A549 (cell line): ENCODE measurements at regions not wholly inside any gene's neighbourhood (a gene's known extent, or its start where the extent isn't known, plus 50 kb on each side); places are given as distances from the start of the nearest gene placed in this dataset.
"Not testable (repeated sequence)": the region's sequence is repeated elsewhere in the genome, so short reads cannot be mapped to it uniquely, and the experiment has no call there.

Experiments used
- ATAC-seq, 2 experiments: fragments of 200-7000 bp in 1 of 2; fragments of >200 bp in 1 of 2; cut with Nextera tagmentation in 1 of 2; cut with Tn5 transposase in 1 of 2; 3 replicates each; pipeline versions ENCODE4 v1.8.0 to v1.9.1; 2018 to 2020; ENCODE audit warnings: mild to moderate bottlenecking in 1 of 2, moderate library complexity in 1 of 2
- CTCF ChIA-PET: fragments of 300-600 bp; sonication (Branson Sonifier 250); formaldehyde crosslinking; extraction: SDS; loops from one replicate; lab custom pipeline; 2021; ENCODE audit warnings: antibody characterized with exemption, inconsistent platforms; lab: Yijun Ruan, JAX
- POLR2A ChIA-PET: fragments of 350-600 bp; formaldehyde crosslinking; extraction: SDS; loops from one replicate; lab custom pipeline; 2021; ENCODE audit warnings: antibody characterized with exemption, inconsistent platforms; lab: Yijun Ruan, JAX
- DNase-seq, 2 experiments: peaks; one replicate each; pipeline versions ENCODE4 v3.0.0 to v3.0.0-alpha.2; 2011 to 2016; ENCODE audit warnings: low read depth in 1 of 2, low spot score in 1 of 2
- FAIRE-seq: peaks from 2 replicates; lab custom pipeline; 2011; peaks lifted over from hg19 to GRCh38; lab: Jason Lieb, UNC
- H3K27ac ChIP-seq, 2 experiments: fragments of >200 bp; sonication (Bioruptor Twin); formaldehyde crosslinking; 3 replicates each; pipeline ENCODE4 v1.5.1; 2016 to 2017
- H3K4me1 ChIP-seq: fragments of >200 bp; sonication (Bioruptor Twin); formaldehyde crosslinking; 3 replicates; pipeline ENCODE4 v1.6.1; 2016
- H3K4me2 ChIP-seq: fragments of >200 bp; sonication (Bioruptor Twin); formaldehyde crosslinking; 3 replicates; pipeline ENCODE4 v1.6.1; 2016
- H3K4me3 ChIP-seq: fragments of >200 bp; sonication (Bioruptor Twin); formaldehyde crosslinking; 3 replicates; pipeline ENCODE4 v1.5.1; 2016
- H3K9me3 ChIP-seq: fragments of >200 bp; sonication (Bioruptor Twin); formaldehyde crosslinking; 3 replicates; pipeline ENCODE4 v1.6.1; 2016
- WGBS: methylation state at CpG from one replicate; pipeline ENCODE4 v1.1.6; 2017; ENCODE audit errors: missing lambda C conversion rate; 5-methylcytosine and 5-hydroxymethylcytosine counted together

DNA sequence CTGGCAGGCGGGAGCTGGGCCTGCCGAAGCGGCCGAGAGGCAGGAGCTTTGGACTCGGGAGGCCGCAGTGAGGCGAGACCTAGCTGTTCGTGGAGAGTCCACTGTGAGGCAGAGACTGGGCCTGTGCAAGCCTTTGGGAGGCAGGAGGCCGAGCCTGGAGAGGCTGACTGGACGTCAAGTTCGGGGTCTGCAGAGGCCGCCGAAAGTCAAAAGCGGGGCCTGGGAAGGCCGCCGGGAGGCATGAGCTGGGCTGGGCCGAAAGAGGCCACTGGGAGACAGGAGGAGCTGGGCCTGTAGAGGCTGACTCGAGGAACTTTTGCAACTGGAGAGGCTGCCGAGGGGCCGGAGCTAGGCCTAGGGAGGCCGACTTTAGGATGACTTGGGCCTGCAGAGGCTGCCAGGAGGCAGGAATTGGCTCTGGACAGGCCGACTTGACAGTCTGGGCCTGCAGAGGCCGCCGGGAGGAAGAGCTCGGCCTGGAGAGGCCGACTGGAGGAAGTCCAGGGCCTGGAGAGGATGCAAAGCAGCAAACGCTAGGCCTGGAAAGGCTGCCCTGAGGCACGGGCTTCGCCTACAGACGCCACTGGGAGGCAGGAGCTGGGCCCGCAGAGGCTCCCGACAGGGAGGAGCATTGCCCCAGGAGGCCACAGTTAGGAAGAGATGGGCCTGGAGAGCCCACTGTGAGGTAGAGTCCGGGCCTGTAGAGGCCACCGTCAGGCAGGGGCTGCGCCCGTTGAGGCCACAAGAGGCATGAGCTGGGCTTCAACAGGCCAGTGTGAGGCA is 304.0 kb downstream of the ZNF479 start:
- FAIRE-seq, H3K9me3 ChIP-seq: not testable (repeated sequence)
- 42% methylated on average over 28 of the region's 36 CpGs for WGBS

DNA sequence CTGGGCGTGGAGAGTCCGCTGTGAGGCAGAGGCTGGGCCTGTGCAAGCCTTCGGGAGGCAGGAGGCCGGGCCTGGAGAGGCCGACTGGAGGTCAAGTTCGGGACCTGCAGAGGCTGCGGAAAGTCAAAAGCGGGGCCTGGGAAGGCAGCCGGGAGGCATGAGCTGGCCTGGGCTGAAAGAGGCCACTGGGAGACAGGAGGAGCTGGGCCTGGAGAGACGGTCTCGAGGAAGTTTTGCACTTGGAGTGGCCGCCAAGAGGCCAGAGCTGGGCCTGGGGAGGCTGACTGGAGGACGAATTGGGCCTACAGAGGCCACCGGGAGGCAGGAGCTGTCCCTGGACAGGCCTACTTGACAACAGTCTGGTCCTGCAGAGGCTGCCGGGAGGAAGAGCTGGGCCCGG is 304.7 kb downstream of the ZNF479 start:
- H3K4me3 ChIP-seq, FAIRE-seq, ATAC-seq, H3K27ac ChIP-seq, H3K4me1 ChIP-seq, CTCF ChIA-PET, H3K4me2 ChIP-seq, DNase-seq, H3K9me3 ChIP-seq, POLR2A ChIA-PET: not testable (repeated sequence)
- WGBS, result 50% methylated on average over 8 of the region's 16 CpGs

More for the DNA sequence above, 304.0 kb downstream of the ZNF479 start:
- DNase-seq, H3K4me3 ChIP-seq, CTCF ChIA-PET, H3K4me2 ChIP-seq, H3K4me1 ChIP-seq, ATAC-seq, POLR2A ChIA-PET, H3K27ac ChIP-seq: not testable (repeated sequence)

DNA sequence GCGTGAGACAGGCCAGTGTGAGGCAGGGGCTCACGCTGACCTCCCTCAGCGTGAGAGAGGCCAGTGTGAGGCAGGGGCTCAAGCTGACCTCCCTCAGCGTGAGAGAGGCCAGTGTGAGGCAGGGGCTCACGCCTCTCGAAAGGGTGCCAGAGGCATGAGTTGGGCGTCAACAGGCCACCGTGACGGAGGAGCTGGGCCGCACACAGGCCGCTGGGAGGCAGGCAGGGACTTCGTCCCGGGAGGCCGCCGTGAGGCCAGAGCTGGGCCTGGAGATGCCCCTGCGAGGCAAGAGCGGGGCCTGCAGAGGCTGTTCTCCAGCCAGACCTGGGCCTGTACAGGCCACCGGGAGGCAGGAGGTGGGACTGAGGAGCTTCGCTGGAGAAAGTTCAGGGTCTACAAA is 305.7 kb downstream of the ZNF479 start:
- ATAC-seq, DNase-seq, H3K9me3 ChIP-seq, POLR2A ChIA-PET, H3K4me1 ChIP-seq, CTCF ChIA-PET, FAIRE-seq, H3K27ac ChIP-seq, H3K4me3 ChIP-seq, H3K4me2 ChIP-seq: not testable (repeated sequence)
- 83% methylated on average over 1 of the region's 19 CpGs for WGBS

DNA sequence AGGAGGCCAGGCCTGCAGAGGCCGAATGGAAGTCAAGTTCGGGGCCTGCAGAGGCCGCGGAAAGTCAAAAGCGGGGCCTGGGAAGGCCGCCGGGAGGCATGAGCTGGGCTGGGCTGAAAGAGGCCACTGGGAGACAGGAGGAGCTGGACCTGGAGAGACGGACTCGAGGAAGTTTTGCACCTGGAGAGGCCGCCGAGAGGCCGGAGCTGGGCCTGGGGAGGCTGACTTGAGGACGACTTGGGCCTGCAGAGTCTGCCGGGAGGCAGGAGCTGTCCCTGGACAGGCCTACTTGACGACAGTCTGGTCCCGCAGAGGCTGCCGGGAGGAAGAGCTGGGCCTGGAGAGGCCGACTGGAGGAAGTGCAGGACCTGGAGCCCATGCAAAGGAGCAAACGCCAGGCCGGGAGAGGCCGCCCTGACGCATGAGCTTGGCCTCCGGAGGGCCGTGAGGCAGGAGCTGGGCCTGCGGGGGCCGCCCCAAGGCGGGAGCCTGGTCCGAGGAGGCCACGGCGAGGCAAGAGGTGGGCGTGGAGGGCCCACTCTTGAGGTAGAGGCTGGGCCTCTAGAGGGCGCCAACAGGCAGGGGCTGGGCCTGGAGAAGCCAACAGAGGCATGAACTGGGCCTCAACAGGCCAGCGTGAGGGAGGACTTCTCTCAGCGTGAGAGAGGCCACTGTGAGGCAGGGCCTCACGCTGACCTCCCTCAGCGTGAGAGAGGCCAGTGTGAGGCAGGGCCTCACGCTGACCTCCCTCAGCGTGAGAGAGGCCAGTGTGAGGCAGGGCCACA is 306.3 kb downstream of the ZNF479 start:
- H3K4me1 ChIP-seq, FAIRE-seq: not testable (repeated sequence)

DNA sequence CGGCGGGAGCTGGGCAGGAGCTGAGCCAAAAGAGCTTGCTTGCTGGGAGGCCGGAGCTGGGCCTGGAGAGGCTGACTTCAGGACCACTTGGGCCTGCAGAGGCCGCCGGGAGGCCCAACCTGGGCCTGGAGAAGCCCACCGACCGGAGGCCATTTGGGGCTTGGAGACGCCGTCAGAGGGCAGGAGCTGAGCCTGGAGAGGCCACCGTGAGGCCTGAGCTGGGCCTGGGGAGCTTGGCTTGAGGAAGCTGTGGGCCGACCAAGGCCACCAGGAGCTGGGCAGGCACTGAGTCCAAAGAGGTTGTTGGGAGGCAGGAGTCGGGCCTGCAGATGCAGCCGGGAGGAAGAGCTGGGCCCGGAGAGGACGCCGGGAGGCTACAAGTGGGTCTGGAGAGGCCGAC is 307.1 kb downstream of the ZNF479 start:
- CTCF ChIA-PET, ATAC-seq, FAIRE-seq, POLR2A ChIA-PET, H3K4me3 ChIP-seq, H3K4me1 ChIP-seq, H3K9me3 ChIP-seq, H3K4me2 ChIP-seq, DNase-seq, H3K27ac ChIP-seq: not testable (repeated sequence)
- 66% methylated on average over 4 of the region's 17 CpGs for WGBS

More for the DNA sequence above, 306.3 kb downstream of the ZNF479 start:
- H3K27ac ChIP-seq, CTCF ChIA-PET, H3K4me3 ChIP-seq, POLR2A ChIA-PET, H3K4me2 ChIP-seq, H3K9me3 ChIP-seq, DNase-seq, ATAC-seq: not testable (repeated sequence)
- WGBS, result 64% methylated on average over 12 of the region's 38 CpGs

DNA sequence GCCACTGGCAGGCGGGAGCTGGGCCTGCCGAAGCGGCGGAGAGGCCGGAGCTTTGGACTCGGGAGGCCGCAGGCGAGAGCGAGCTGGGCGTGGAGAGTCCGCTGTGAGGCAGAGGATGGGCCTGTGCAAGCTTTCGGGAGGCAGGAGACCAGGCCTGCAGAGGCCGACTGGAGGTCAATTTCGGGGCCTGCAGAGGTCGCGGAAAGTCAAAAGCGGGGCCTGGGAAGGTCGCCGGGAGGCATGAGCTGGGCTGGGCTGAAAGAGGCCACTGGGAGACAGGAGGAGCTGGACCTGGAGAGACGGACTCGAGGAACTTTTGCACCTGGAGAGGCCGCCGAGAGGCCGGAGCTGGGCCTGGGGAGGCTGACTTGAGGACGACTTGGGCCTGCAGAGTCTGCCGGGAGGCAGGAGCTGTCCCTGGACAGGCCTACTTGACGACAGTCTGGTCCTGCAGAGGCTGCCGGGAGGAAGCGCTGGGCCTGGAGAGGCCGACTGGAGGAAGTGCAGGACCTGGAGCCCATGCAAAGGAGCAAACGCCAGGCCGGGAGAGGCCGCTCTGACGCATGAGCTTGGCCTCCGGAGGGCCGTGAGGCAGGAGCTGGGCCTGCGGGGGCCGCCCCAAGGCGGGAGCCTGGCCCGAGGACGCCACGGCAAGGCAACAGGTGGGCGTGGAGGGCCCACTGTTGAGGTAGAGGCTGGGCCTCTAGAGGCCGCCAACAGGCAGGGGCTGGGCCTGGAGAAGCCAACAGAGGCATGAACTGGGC is 308.2 kb downstream of the ZNF479 start:
- H3K9me3 ChIP-seq, FAIRE-seq, POLR2A ChIA-PET, DNase-seq, H3K4me1 ChIP-seq, CTCF ChIA-PET, H3K4me2 ChIP-seq, ATAC-seq, H3K4me3 ChIP-seq, H3K27ac ChIP-seq: not testable (repeated sequence)
- WGBS, result 56% methylated on average over 16 of the region's 44 CpGs

DNA sequence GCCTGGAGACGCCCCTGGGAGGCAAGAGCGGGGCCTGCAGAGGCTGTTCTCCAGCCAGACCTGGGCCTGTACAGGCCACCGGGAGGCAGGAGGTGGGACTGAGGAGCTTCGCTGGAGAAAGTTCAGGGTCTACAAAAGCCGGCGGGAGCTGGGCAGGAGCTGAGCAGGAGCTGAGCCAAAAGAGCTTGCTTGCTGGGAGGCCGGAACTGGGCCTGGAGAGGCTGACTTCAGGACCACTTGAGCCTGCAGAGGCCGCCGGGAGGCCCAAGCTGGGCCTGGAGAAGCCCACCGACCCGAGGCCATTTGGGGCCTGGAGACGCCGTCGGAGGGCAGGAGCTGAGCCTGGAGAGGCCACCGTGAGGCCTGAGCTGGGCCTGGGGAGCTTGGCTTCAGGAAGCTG is 309.0 kb downstream of the ZNF479 start:
- H3K4me3 ChIP-seq, DNase-seq, POLR2A ChIA-PET, H3K4me1 ChIP-seq, CTCF ChIA-PET, ATAC-seq, H3K27ac ChIP-seq, FAIRE-seq, H3K9me3 ChIP-seq, H3K4me2 ChIP-seq: not testable (repeated sequence)
- WGBS, result 62% methylated on average over 6 of the region's 15 CpGs

DNA sequence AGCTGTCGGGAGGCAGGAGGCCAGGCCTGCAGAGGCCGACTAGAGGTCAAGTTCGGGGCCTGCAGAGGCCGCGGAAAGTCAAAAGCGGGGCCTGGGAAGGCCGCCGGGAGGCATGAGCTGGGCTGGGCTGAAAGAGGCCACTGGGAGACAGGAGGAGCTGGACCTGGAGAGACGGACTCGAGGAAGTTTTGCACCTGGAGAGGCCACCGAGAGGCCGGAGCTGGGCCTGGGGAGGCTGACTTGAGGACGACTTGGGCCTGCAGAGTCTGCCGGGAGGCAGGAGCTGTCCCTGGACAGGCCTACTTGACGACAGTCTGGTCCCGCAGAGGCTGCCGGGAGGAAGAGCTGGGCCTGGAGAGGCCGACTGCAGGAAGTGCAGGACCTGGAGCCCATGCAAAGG is 310.1 kb downstream of the ZNF479 start:
- DNase-seq, FAIRE-seq, H3K27ac ChIP-seq, H3K4me1 ChIP-seq, H3K9me3 ChIP-seq, H3K4me3 ChIP-seq, CTCF ChIA-PET, H3K4me2 ChIP-seq, ATAC-seq, POLR2A ChIA-PET: not testable (repeated sequence)
- 69% methylated on average over 3 of the region's 18 CpGs for WGBS

DNA sequence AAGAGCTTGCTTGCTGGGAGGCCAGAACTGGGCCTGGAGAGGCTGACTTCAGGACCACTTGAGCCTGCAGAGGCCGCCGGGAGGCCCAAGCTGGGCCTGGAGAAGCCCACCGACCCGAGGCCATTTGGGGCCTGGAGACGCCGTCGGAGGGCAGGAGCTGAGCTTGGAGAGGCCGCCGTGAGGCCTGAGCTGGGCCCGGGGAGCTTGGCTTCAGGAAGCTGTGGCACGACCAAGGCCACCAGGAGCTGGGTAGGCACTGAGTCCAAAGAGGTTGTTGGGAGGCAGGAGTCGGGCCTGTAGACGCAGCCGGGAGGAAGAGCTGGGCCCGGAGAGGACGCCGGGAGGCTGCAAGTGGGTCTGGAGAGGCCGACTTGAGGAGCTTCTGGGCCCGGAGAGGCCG is 310.7 kb downstream of the ZNF479 start:
- WGBS, result no CpG with 5 or more reads among the region's 20 CpGs

DNA sequence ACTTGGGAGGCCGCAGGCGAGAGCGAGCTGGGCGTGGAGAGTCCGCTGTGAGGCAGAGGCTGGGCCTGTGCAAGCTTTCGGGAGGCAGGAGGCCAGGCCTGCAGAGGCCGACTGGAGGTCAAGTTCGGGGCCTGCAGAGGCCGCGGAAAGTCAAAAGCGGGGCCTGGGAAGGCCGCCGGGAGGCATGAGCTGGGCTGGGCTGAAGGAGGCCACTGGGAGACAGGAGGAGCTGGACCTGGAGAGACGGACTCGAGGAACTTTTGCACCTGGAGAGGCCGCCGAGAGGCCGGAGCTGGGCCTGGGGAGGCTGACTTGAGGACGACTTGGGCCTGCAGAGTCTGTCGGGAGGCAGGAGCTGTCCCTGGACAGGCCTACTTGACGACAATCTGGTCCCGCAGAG is 314.0 kb downstream of the ZNF479 start:
- ATAC-seq, DNase-seq, CTCF ChIA-PET, FAIRE-seq, H3K4me3 ChIP-seq, H3K27ac ChIP-seq, H3K4me1 ChIP-seq, POLR2A ChIA-PET, H3K9me3 ChIP-seq, H3K4me2 ChIP-seq: not testable (repeated sequence)
- WGBS, result 64% methylated on average over 8 of the region's 22 CpGs

More for the DNA sequence above, 310.7 kb downstream of the ZNF479 start:
- H3K4me2 ChIP-seq, H3K4me1 ChIP-seq, H3K9me3 ChIP-seq, POLR2A ChIA-PET, DNase-seq, CTCF ChIA-PET, ATAC-seq, FAIRE-seq, H3K4me3 ChIP-seq, H3K27ac ChIP-seq: not testable (repeated sequence)
